IMR-90 (cell line): ENCODE measurements at regions not wholly inside any gene's neighbourhood (a gene's known extent, or its start where the extent isn't known, plus 50 kb on each side); places are given as distances from the start of the nearest gene placed in this dataset.

Source experiments
- ATAC-seq: fragments of 200-7000 bp; cut with Tn5 transposase; 2 replicates; pipeline ENCODE4 v1.9.1; 2020; ENCODE audit warnings: low read depth, mild to moderate bottlenecking, moderate library complexity
- BruUV-seq: library from RNA; stranded (reverse); fragments of 400-500 nt; replicated peaks from 2 replicates; lab custom pipeline; 2021; lab: Mats Ljungman, UMichigan
- CTCF ChIA-PET: fragments of 300-600 bp; formaldehyde crosslinking; extraction: SDS; loops from one replicate; lab custom pipeline; 2021; ENCODE audit warnings: antibody characterized with exemption; lab: Yijun Ruan, JAX
- POLR2A ChIA-PET: fragments of 300-600 bp; sonication (Branson Sonifier 250); formaldehyde crosslinking; loops from one replicate; lab custom pipeline; 2022; ENCODE audit warnings: antibody characterized with exemption; ENCODE audit not compliant: unreplicated experiment; lab: Charles Lee
- DNase-seq: peaks from one replicate; pipeline ENCODE4 v3.0.0; 2013
- H2AFZ ChIP-seq: replicated peaks from 2 replicates; pipeline ENCODE3; 2013; ENCODE audit warnings: low read length, mild to moderate bottlenecking; ENCODE audit not compliant: poor library complexity
- H2AK5ac ChIP-seq: 2 replicates; pipeline ENCODE4 v1.6.1; 2013; ENCODE audit warnings: low read depth, low read length, inconsistent platforms
- H2AK9ac ChIP-seq: replicated peaks from 2 replicates; pipeline ENCODE3; 2013; ENCODE audit warnings: mild to moderate bottlenecking, low read depth, low read length, moderate library complexity; ENCODE audit not compliant: poor library complexity
- H2BK120ac ChIP-seq: 2 replicates; pipeline ENCODE4 v1.6.1; 2013; ENCODE audit warnings: low read depth, low read length, inconsistent platforms
- H2BK15ac ChIP-seq: 3 replicates; pipeline ENCODE4 v1.6.1; 2013; ENCODE audit warnings: low read depth, low read length, inconsistent platforms
- H2BK20ac ChIP-seq: 2 replicates; pipeline ENCODE4 v1.6.1; 2013; ENCODE audit warnings: low read depth, mild to moderate bottlenecking, inconsistent platforms, low read length, moderate library complexity
- H2BK5ac ChIP-seq: 2 replicates; pipeline ENCODE4 v1.6.1; 2013; ENCODE audit warnings: mild to moderate bottlenecking, low read depth, low read length, inconsistent platforms; ENCODE audit not compliant: poor library complexity, severe bottlenecking
- H3K14ac ChIP-seq: replicated peaks from 2 replicates; pipeline ENCODE4 v1.6.1; 2013; ENCODE audit warnings: low read depth, low read length, inconsistent platforms
- H3K18ac ChIP-seq: 2 replicates; pipeline ENCODE4 v1.6.1; 2013; ENCODE audit warnings: low read depth, low read length, control low read depth
- H3K23ac ChIP-seq: 2 replicates; pipeline ENCODE4 v1.6.1; 2013; ENCODE audit warnings: low read depth, low read length, inconsistent platforms
- H3K27ac ChIP-seq: 2 replicates; pipeline ENCODE4 v1.5.1; 2013; ENCODE audit warnings: mild to moderate bottlenecking, control low read depth, low read length; ENCODE audit not compliant: insufficient read depth
- H3K27me3 ChIP-seq: 2 replicates; pipeline ENCODE4 v1.6.1; 2013; ENCODE audit warnings: low read length; ENCODE audit not compliant: control insufficient read depth, insufficient read depth
- H3K36me3 ChIP-seq: 2 replicates; pipeline ENCODE4 v1.6.1; 2013; ENCODE audit warnings: low read length, mixed read lengths; ENCODE audit not compliant: control insufficient read depth, insufficient read depth
- H3K4ac ChIP-seq: 2 replicates; pipeline ENCODE4 v1.6.1; 2013; ENCODE audit warnings: low read depth, low read length, inconsistent platforms
- H3K4me1 ChIP-seq: 2 replicates; pipeline ENCODE4 v1.6.1; 2013; ENCODE audit warnings: low read length, mixed read lengths; ENCODE audit not compliant: control insufficient read depth, insufficient read depth
- H3K4me2 ChIP-seq: 2 replicates; pipeline ENCODE4 v1.6.1; 2013; ENCODE audit warnings: low read depth, mild to moderate bottlenecking, control low read depth, low read length, moderate library complexity
- H3K4me3 ChIP-seq: 2 replicates; pipeline ENCODE4 v1.5.1; 2013; ENCODE audit warnings: low read depth, mild to moderate bottlenecking, control low read depth, low read length, moderate library complexity; ENCODE audit not compliant: insufficient read depth
- H3K56ac ChIP-seq: 2 replicates; pipeline ENCODE4 v1.6.1; 2013; ENCODE audit warnings: low read length, inconsistent platforms; ENCODE audit not compliant: insufficient read depth; ENCODE audit errors: extremely low read depth
- H3K79me1 ChIP-seq, 2 experiments: 2 replicates each; pipeline ENCODE4 v1.6.1; 2013; ENCODE audit warnings: low read length in 2 of 2, inconsistent platforms in 1 of 2, low read depth in 1 of 2
- H3K9ac ChIP-seq: 2 replicates; pipeline ENCODE4 v1.6.1; 2013; ENCODE audit warnings: low read depth, low read length, control low read depth
- H3K9me1 ChIP-seq: 2 replicates; pipeline ENCODE4 v1.6.1; 2013; ENCODE audit warnings: low read length, inconsistent platforms; ENCODE audit not compliant: insufficient read depth
- H3K9me3 ChIP-seq: 2 replicates; pipeline ENCODE4 v1.6.1; 2013; ENCODE audit warnings: low read length; ENCODE audit not compliant: control insufficient read depth, insufficient read depth
- H4K20me1 ChIP-seq: 2 replicates; pipeline ENCODE4 v1.6.1; 2013; ENCODE audit warnings: low read length, inconsistent platforms; ENCODE audit not compliant: insufficient read depth
- H4K5ac ChIP-seq: 2 replicates; pipeline ENCODE4 v1.6.1; 2013; ENCODE audit warnings: mild to moderate bottlenecking, low read depth, low read length, control low read depth
- H4K8ac ChIP-seq, 2 experiments: 2 replicates each; pipeline ENCODE4 v1.6.1; 2013; ENCODE audit warnings: low read depth in 2 of 2, low read length in 2 of 2, control low read depth in 1 of 2, inconsistent platforms in 1 of 2
- H4K91ac ChIP-seq: 2 replicates; pipeline ENCODE4 v1.6.1; 2013; ENCODE audit warnings: low read depth, low read length, inconsistent platforms; ENCODE audit not compliant: insufficient read depth
- BHLHE40 ChIP-seq: fragments of 150-350 bp; IDR thresholded peaks from 2 replicates; pipeline ENCODE4 v1.6.1; 2016; ENCODE audit warnings: mild to moderate bottlenecking, low read depth, low read length
- CEBPB ChIP-seq: IDR thresholded peaks from 2 replicates; pipeline ENCODE4 v1.6.1; 2012; ENCODE audit warnings: low read depth, low read length, improper control_type of control experiment
- CHD1 ChIP-seq: IDR thresholded peaks from 2 replicates; pipeline ENCODE4 v1.6.1; 2012; ENCODE audit warnings: low read depth, low read length, improper control_type of control experiment
- FOS ChIP-seq: fragments of 150-350 bp; IDR thresholded peaks from 2 replicates; pipeline ENCODE4 v1.6.1; 2016; ENCODE audit warnings: low read depth, low read length
- MAFK ChIP-seq: IDR thresholded peaks from 2 replicates; pipeline ENCODE4 v1.6.1; 2012; ENCODE audit warnings: low read depth, low read length, improper control_type of control experiment
- MAZ ChIP-seq: IDR thresholded peaks from 2 replicates; pipeline ENCODE4 v1.6.1; 2012; ENCODE audit warnings: low read depth, mild to moderate bottlenecking, low read length, improper control_type of control experiment, moderate library complexity, borderline replicate concordance
- MXI1 ChIP-seq: IDR thresholded peaks from 2 replicates; pipeline ENCODE4 v1.6.1; 2012; ENCODE audit warnings: low read depth, mild to moderate bottlenecking, low read length, moderate library complexity, borderline replicate concordance
- NFE2L2 ChIP-seq: fragments of 150-350 bp; IDR thresholded peaks from 2 replicates; pipeline ENCODE4 v1.6.1; 2016; ENCODE audit warnings: low read depth, mild to moderate bottlenecking, low read length
- POLR2A ChIP-seq: IDR thresholded peaks from 2 replicates; pipeline ENCODE4 v1.6.1; 2012; ENCODE audit warnings: mild to moderate bottlenecking, low read depth, low read length
- RAD21 ChIP-seq: IDR thresholded peaks from 2 replicates; pipeline ENCODE4 v1.6.1; 2012; ENCODE audit warnings: low read length, improper control_type of control experiment
- RCOR1 ChIP-seq: IDR thresholded peaks from 2 replicates; pipeline ENCODE4 v1.6.1; 2012; ENCODE audit warnings: mild to moderate bottlenecking, low read length, improper control_type of control experiment; ENCODE audit not compliant: insufficient replicate concordance
- RFX5 ChIP-seq: IDR thresholded peaks from 2 replicates; pipeline ENCODE4 v1.8.0; 2012; ENCODE audit warnings: low read depth, mild to moderate bottlenecking, low read length, moderate library complexity
- SMC3 ChIP-seq: fragments of 150-350 bp; IDR thresholded peaks from 2 replicates; pipeline ENCODE4 v1.6.1; 2016; ENCODE audit warnings: low read depth, mild to moderate bottlenecking, antibody characterized with exemption, low read length, moderate library complexity
- WGBS, 2 experiments: methylation state at CpG; one replicate each; pipeline versions ENCODE4 v1.1.5 to v1.1.7; 2013; ENCODE audit warnings: missing lambda C conversion rate in 2 of 2; ENCODE audit not compliant: insufficient read length in 1 of 2; ENCODE audit errors: extremely low coverage in 2 of 2; 5-methylcytosine and 5-hydroxymethylcytosine counted together
- dilution Hi-C: fragments of 300-500 bp; cut with HindIII; formaldehyde crosslinking; loops from one replicate; pipeline ENCODE4 v1.14.3; 2018; ENCODE audit warnings: low sequenced_read_pairs; ENCODE audit not compliant: unreplicated experiment
- in situ Hi-C: fragments of 300-500 bp; cut with MboI; formaldehyde crosslinking; loops from 3 replicates; pipeline ENCODE4 v1.14.3; 2019; ENCODE audit warnings: low sequenced_read_pairs, inconsistent platforms, mixed read lengths
- intact Hi-C: fragments of 100-400 bp; cut with micrococcal nuclease; formaldehyde crosslinking; loops from 2 replicates; pipeline ENCODE4 v1.10.0; 2022
- TF ChIP-seq, protein P1 (sequence below): fragments of 150-350 bp; IDR thresholded peaks from 2 replicates; pipeline ENCODE4 v1.6.1; 2016; ENCODE audit warnings: low read depth, mild to moderate bottlenecking, low read length, moderate library complexity, borderline replicate concordance
- TF ChIP-seq, protein P2 (sequence below): conservative IDR thresholded peaks from 2 replicates; pipeline ENCODE4 v1.5.1; 2012; ENCODE audit warnings: mild to moderate bottlenecking, low read depth, low read length, improper control_type of control experiment
- TF ChIP-seq, protein P3 (sequence below): fragments of 150-350 bp; IDR thresholded peaks from 2 replicates; pipeline ENCODE4 v1.6.1; 2017; ENCODE audit warnings: mild to moderate bottlenecking, antibody characterized with exemption, low read length, low read depth

DNA sequence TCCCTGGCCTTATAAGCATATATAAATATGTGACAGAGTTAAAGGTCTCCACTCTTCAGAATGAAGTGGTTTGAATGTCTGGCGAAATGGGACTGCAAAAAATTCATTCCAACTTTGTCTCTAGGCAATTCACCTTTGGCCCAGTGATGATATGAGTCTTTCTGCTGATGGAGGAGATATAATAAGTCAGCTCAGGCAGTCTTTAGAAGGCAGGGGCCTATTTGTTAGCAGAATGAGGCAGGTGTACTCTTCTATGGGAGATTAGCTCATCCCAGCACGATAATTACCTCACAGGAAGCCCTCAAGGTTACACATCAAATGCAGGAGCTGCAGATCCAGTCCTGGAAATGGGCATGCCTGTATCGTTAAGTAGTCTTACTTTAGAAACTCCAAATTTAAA, 300.5 kb downstream of the NR2F1-AS1 start:
- Histone ChIP-seq H4K91ac (no peak overlapping the region), H3K56ac (no peak overlapping the region), H2BK5ac (no peak overlapping the region), H2BK15ac (no peak overlapping the region), H4K20me1 (no peaks in the 10 kb centered on the region), H2BK20ac (no peak overlapping the region), H2AFZ (no peak overlapping the region), H3K36me3 (no peaks in the 10 kb centered on the region), H3K9me1 (no peaks in the 10 kb centered on the region), H4K8ac (no peak overlapping the region), H3K4me2 (no peak overlapping the region), H3K79me1 (no peaks in the 10 kb centered on the region), H3K14ac (no peak overlapping the region), H3K4me3 (no peak overlapping the region), H4K5ac (no peak overlapping the region), H3K9ac (no peak overlapping the region), H2AK9ac (no peak overlapping the region), H3K4me1 (peaks cover 2% of the 10 kb centered on the region), H2BK120ac (no peak overlapping the region), H3K27me3 (no peaks in the 10 kb centered on the region), H3K4ac (no peak overlapping the region), H3K23ac (no peak overlapping the region), H3K9me3 (no peaks in the 10 kb centered on the region), H3K27ac (no peak overlapping the region), H3K18ac (no peak overlapping the region), H2AK5ac (no peak overlapping the region)
- no peak for TF ChIP-seq SMC3
- TF ChIP-seq, protein P1, sequence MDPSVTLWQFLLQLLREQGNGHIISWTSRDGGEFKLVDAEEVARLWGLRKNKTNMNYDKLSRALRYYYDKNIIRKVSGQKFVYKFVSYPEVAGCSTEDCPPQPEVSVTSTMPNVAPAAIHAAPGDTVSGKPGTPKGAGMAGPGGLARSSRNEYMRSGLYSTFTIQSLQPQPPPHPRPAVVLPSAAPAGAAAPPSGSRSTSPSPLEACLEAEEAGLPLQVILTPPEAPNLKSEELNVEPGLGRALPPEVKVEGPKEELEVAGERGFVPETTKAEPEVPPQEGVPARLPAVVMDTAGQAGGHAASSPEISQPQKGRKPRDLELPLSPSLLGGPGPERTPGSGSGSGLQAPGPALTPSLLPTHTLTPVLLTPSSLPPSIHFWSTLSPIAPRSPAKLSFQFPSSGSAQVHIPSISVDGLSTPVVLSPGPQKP, result no peak
- no peak for TF ChIP-seq FOS
- TF ChIP-seq NFE2L2, result no peak
- no peak for TF ChIP-seq MAZ
- TF ChIP-seq CEBPB, result no peak
- TF ChIP-seq RCOR1, result no peak
- TF ChIP-seq RAD21, result no peak
- TF ChIP-seq MAFK, result no peak
- TF ChIP-seq, protein P2, sequence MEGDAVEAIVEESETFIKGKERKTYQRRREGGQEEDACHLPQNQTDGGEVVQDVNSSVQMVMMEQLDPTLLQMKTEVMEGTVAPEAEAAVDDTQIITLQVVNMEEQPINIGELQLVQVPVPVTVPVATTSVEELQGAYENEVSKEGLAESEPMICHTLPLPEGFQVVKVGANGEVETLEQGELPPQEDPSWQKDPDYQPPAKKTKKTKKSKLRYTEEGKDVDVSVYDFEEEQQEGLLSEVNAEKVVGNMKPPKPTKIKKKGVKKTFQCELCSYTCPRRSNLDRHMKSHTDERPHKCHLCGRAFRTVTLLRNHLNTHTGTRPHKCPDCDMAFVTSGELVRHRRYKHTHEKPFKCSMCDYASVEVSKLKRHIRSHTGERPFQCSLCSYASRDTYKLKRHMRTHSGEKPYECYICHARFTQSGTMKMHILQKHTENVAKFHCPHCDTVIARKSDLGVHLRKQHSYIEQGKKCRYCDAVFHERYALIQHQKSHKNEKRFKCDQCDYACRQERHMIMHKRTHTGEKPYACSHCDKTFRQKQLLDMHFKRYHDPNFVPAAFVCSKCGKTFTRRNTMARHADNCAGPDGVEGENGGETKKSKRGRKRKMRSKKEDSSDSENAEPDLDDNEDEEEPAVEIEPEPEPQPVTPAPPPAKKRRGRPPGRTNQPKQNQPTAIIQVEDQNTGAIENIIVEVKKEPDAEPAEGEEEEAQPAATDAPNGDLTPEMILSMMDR, result no peak
- TF ChIP-seq, protein P3, sequence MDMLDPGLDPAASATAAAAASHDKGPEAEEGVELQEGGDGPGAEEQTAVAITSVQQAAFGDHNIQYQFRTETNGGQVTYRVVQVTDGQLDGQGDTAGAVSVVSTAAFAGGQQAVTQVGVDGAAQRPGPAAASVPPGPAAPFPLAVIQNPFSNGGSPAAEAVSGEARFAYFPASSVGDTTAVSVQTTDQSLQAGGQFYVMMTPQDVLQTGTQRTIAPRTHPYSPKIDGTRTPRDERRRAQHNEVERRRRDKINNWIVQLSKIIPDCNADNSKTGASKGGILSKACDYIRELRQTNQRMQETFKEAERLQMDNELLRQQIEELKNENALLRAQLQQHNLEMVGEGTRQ, result no peak
- no peak for TF ChIP-seq CHD1
- no peak for TF ChIP-seq RFX5
- no peak for TF ChIP-seq MXI1
- no peak for TF ChIP-seq BHLHE40
- TF ChIP-seq POLR2A, result no peak
- 100% methylated on average over 2 of the region's 3 CpGs; no CpG with 5 or more reads in 1 of the 2 experiments for WGBS, 2 experiments
- intact Hi-C loops (no loop called here), in situ Hi-C loops (no loop called here), dilution Hi-C loops (no loop called here)
- ATAC-seq, result no peak
- DNase-seq, result no peak
- CTCF ChIA-PET, result no interaction called here
- POLR2A ChIA-PET, result no interaction called here
- no TSS peak for BruUV-seq
